ENCODE measurements at regions not wholly inside any gene's neighbourhood (a gene's known extent, or its start where the extent isn't known, plus 50 kb on each side); places are given as distances from the start of the nearest gene placed in this dataset.
A peak's percentile ranks its signal among the peaks of the same experiment; 100 is the strongest.

DNA sequence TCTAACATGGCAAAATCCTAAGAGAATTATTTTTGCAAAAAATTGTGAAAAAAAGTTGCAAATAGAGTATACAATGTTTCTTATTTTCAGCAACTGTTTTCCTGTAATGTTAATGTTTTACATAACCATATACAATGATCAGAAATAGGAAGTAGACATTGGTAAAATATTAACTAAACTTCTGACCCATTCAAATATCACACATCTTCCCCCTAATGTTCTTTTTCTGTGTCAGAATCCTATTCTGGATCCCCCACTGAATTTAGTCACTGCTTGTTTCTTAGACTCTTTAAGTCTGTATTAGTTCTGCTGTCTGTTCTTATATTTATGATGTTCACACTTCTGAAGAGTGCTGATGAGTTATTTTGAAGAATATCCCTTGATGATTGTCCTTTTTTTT, 62.0 kb downstream of the HFE start:
- DNase-seq: no peak

DNA sequence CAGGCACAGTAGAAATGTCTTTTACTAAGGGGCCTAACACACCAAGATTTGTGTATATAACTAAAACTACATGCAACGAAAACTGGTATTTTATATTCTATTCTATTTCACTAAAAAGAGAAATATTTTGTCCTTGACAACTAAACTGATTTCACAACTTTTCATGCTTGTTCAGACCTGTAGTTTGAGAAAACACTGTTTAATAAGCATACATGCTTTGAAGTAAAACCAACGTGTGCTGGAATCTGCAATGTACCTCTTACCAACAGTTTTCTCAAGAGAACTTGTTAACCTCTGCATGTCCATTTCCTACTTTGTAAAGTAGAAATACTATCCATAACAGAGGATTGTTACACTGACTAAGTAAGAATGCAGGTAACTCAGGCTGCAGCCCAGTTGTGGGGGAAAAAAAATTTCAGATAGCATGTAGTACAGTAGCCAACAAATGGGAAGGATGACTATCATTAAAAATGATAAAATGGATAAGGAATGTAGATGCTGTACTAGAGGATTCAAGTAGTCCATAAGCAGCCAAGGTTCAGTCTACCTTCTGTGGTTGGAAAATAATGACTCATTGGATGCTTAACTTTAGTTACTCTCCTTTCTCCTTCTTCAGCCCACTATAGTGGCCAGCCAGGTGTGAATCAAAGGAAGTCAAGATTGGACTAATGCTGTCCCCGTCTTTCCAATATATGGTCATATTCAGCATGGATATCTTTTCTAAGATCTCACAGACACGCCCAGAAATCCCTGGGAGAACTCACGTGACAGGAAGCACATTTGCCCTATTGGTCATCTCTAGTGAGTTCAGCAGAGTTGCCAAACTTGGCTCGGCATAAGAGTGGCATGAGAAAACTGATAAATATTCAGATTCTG, 65.2 kb downstream of the HFE start:
- peak; percentile 41 for DNase-seq

DNA sequence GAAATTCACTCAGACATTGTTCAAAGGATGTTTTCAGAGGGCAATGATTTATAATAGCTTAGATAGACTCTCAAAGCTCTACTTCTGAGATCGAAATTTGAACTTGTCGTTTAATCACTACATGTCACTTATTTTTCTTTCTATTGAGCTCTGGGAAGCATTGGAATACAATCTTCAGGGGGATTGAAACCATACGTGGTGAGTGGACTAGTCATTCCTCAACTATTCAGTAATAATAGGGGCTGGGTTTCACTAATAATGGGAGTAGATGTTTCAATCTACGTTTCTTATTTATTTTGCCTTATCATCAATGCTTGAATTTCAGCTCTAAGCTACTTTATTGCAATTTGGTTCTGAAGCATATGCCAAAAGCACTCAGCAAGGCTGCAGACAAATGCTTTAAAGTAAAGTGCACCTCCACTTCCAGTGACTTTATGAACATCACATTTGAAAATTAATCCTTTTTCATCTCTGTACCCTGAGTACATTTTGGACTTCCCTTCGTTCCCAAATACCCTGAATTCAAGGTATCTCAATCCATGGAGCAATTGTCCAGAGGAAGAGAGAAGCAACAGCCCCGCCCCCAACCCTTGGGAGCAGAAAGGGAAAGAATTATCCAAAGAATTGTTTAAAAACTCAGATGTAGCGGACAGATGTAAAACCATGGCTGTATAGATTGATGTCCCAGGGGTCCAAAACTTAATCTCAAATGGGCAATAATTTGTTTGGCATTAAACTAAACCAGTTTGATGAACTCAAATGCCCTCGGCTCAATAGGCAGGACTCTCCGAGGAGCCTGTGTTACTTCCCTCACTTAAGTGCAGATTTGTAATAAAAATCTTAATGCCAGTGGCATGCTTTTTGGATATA, 68.1 kb downstream of the HFE start:
- DNase-seq: peak; percentile 70

- DNase-seq: peak; percentile 89
Measured at GRCh38 chr6:26156105-26156849, 69.0 kb downstream of the HFE start.

DNA sequence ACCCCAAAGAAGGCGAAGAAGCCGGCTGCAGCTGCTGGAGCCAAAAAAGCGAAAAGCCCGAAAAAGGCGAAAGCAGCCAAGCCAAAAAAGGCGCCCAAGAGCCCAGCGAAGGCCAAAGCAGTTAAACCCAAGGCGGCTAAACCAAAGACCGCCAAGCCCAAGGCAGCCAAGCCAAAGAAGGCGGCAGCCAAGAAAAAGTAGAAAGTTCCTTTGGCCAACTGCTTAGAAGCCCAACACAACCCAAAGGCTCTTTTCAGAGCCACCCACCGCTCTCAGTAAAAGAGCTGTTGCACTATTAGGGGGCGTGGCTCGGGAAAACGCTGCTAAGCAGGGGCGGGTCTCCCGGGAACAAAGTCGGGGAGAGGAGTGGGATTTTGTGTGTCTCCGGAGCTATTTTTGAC, 69.6 kb downstream of the HFE start:
- DNase-seq: no peak

DNA sequence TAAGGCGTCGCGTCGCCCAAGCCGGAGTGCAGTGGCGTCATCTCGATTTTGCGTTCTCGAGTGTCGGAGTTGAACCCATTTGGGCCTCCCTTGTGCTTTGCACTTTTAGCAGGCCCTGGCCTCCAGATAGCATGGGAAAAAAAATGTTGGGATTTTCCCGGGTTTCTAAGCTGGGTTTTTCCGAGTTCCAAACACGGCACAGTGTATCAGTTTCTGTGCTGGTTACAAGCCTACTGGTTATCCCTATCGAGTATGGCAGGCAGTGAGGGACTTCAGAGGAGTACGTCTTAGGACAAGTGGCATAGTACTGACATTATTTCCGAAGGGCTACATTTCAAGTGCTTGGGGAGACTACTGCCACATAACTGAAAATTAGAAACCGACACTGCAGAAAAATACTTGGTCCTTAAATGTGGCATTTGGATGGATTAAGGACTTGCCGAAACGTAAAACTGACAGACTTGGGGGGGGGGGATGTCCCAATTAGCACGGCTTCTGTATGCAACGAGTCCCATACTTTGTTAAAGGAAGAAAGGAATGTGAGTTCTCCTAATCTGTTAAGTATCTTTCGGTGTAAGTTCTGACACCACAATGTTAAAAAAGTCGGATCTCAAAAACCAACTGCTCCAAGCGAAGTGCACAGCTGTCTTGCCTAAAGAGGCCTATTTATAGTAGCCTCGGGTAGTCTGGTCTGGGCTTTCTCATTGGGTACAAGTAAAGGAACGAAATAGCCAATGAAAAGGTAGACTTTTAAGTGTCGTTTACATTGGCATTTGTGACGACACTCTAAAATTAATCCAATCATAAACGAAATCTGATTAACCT, 70.2 kb downstream of the HFE start:
- peak; percentile 99 for DNase-seq

- no peak for DNase-seq
Measured at GRCh38 chr6:26158076-26158580, 70.9 kb downstream of the HFE start.

GRCh38 chr6:26158581-26159356, 71.5 kb downstream of the HFE start:
- DNase-seq: peak; percentile 86

GRCh38 chr6:26159357-26160273, 72.4 kb downstream of the HFE start:
- peak; percentile 69 for DNase-seq

DNA sequence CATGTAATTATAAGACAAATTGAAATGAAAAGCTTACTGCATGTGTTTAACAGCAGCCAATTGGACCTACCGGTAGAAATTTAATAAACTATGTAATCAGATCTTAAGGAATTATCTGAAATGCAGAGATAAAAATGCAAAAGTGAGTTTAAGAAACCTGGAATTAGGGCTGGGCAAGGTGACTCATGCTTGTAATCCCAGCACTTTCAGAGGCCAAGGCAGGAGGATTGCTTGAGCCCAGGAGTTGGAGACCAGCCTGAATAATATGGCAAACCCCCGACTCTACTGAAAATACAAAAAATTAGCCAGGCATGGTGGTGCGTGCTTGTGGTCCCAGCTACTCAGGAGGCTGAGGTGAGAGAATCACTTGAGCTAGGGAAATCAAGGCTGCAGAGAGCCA, 74.1 kb downstream of the HFE start:
- no peak for DNase-seq

- DNase-seq: no peak
Measured at GRCh38 chr6:26162399-26162798, 75.2 kb downstream of the HFE start.

GRCh38 chr6:26163427-26164119, 76.3 kb downstream of the HFE start:
- peak; percentile 88 for DNase-seq

- DNase-seq: peak; percentile 38
Measured at GRCh38 chr6:26164120-26164505, 76.9 kb downstream of the HFE start.

DNA sequence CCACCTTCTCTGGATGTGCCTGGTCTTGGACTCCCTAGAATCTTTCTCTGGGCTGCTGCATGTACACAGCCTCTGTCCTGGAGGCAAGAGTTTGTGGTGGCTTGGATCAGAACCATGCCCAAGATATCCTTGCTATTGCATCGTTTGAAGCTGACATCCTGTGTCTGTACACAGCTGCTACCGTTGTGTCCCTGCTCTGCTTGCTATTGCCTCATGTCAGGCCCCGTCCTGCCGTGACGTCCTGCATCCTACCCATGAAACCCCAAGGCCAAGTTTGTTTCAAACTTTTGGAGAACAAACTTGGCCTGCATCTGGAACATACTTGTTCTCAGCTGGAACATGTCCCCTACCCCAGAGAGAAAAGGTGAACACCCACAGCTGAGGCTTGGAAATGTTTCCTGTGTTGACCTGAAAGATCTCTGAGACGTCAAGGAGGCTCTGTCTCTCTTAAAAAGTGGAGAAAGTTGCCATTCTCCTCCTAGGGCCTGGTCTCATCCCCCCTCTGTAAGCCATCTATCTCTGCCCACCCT, 78.1 kb downstream of the HFE start:
- DNase-seq: no peak

GRCh38 chr6:26170181-26170580, 83.0 kb downstream of the HFE start:
- DNase-seq: peak; percentile 56

DNA sequence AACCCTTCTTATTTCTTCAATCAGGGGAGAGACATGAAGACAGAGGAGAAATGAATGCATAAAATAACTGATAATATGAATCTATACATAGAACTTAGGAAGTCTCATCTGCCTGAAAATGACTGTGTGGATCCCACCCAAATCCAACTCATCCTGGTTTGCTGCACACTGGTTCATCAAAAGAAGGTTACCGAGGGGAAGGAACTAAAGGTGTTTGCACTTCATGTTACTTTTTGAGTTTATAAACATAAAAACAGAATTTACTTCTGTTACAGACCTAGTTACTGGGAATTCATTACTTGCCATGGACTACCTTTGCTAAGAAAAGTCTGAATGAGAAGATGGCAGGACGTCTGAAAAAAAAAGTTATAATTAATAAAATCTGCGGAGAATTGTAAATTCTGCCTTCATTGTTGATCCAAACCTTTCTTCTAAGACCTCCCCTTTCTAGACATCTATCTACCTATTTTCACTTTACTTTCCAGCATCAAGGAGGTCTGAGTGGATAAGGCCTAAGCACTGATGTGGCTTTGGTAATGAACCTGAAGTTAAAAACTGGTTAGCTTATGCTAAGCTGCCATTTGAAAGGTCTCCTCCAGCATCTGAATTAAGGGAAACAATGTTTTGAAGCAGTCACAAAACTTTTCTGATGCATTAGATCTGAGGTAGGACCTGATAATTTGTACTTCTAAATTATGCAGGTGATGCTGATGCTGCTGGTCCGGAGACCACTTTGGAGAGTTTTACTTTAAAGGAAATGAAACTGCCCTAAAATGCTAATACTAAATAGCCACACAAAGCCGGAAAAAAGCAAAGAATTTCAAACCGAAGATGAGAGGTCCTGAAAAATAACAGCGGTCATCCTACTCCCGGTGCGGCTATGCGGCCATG, 84.0 kb downstream of the HFE start:
- peak; percentile 62 for DNase-seq

DNA sequence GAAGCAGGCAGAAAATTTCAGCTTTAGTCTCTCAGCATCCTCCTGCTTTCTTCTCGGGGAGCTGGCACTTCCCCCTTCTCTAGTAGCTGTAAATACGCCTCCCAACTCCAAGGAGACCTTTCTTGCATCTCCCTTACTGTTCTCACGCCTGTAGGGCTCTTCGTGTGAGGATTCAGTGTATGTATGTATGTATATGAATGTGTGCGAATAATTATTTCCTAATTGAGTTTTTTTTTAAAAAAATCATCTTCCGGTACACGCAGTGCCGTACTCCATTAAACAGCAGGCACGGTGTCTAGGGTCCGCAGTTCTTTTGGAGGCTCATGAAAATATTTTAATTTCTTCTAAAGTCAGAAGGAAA, 85.4 kb downstream of the HFE start:
- peak; percentile 77 for DNase-seq

- peak; percentile 73 for DNase-seq
Measured at GRCh38 chr6:26173836-26174145, 86.6 kb downstream of the HFE start.
